22Rv1 (cell line): ENCODE measurements at regions not wholly inside any gene's neighbourhood (a gene's known extent, or its start where the extent isn't known, plus 50 kb on each side); places are given as distances from the start of the nearest gene placed in this dataset.

ENCODE experiments used
- H3K27ac ChIP-seq: fragments of 450-650 bp; 2 replicates; pipeline ENCODE4 v1.5.1; 2017
- ZFX ChIP-seq: fragments of 450-650 bp; IDR thresholded peaks from 2 replicates; pipeline ENCODE4 v1.6.1; 2017; ENCODE audit warnings: antibody characterized with exemption, borderline replicate concordance
- TF ChIP-seq, protein P1 (sequence below): fragments of 450-650 bp; IDR thresholded peaks from 2 replicates; pipeline ENCODE4 v1.5.1; 2017; ENCODE audit warnings: mild to moderate bottlenecking

DNA sequence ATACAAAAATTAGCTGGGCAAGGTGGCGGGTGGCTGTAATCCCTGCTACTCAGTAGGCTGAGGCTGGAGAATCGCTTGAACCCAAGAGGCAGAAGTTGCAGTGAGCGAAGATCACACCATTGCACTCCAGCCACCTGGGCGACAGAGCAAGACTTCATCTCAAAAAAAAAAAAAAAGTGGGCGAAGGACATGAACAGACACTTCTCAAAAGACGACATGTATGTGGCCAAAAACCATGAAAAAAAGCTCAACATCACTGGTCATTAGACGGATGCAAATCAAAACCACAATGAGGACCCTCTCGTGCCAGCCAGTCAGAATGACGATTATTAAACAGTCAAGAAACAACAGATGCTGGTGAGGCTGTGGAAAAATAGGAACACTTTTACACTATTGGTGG is 344.9 kb upstream of the JARID2 start:
- TF ChIP-seq, protein P1, sequence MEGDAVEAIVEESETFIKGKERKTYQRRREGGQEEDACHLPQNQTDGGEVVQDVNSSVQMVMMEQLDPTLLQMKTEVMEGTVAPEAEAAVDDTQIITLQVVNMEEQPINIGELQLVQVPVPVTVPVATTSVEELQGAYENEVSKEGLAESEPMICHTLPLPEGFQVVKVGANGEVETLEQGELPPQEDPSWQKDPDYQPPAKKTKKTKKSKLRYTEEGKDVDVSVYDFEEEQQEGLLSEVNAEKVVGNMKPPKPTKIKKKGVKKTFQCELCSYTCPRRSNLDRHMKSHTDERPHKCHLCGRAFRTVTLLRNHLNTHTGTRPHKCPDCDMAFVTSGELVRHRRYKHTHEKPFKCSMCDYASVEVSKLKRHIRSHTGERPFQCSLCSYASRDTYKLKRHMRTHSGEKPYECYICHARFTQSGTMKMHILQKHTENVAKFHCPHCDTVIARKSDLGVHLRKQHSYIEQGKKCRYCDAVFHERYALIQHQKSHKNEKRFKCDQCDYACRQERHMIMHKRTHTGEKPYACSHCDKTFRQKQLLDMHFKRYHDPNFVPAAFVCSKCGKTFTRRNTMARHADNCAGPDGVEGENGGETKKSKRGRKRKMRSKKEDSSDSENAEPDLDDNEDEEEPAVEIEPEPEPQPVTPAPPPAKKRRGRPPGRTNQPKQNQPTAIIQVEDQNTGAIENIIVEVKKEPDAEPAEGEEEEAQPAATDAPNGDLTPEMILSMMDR: no peak
- no peak for TF ChIP-seq ZFX
- no peak overlapping the region for H3K27ac ChIP-seq

- TF ChIP-seq ZFX: no peak
- TF ChIP-seq, protein P1: no peak
Observed at GRCh38 chr6:14903176-14904038, 342.5 kb upstream of the JARID2 start.

GRCh38 chr6:14905201-14905600 is 340.7 kb upstream of the JARID2 start:
- no peak overlapping the region for H3K27ac ChIP-seq
- TF ChIP-seq, protein P1: no peak
- TF ChIP-seq ZFX: no peak

More at GRCh38 chr6:14903176-14904038, 342.5 kb upstream of the JARID2 start:
- no peak overlapping the region for H3K27ac ChIP-seq

DNA sequence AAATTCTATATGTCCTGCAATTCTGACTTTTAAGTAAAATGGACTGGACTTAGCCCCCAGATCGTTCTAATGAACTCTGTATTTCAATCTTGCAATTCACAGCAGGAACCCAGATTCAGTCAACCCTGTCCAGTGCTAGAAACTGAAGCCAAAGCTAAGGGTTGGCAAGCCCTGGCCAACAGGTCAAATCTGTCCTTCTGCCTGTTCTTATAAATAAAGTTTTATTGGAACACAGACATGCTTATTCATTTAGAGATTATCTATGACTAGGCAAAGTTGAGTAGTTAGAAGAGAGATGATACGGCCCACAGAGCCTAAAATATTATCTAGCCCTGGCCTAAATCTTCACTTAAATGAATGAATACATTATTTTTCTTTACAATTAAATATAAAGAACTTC is 339.2 kb upstream of the JARID2 start:
- TF ChIP-seq, protein P1: no peak
- TF ChIP-seq ZFX: no peak

DNA sequence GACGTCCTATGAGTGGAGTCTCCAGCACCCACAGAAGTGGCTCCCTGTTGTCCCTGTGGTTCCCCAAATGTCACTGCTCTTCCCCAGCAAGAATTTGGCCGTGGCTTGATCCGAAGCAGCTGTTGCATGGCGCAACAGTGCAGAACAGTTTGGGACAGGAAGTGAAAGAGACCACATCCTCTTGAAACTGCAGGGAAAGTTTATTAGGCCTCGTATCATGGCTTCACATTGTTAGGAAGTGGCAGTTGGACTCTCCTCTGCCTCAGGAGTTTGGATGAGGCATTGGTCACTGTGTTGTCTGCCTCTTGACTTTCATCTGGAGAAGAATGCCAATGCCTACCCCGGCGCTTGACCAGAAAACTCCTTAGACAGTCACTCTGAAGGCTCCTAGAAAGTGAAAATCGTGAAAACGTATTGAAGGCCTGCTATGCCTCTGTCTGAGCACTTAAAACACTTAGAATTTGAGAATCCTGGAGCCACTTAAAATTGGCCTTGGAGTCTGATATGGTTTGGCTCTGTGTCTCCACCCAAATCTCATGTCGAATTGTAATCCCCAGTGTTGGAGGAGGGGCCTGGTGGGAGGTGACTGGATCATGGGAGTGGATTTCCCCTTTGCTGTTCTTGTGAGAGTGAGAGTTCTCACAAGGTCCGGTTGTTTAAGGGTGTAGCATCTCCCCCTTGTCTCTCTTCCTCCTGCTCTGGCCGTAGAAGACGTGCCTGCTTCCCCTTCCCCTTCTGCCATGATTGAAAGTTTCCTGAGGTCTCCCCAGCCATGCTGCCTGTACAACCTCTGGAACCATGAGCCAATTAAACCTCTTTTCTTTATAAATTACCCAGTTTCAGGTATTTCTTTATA is 334.9 kb upstream of the JARID2 start:
- no peak overlapping the region for H3K27ac ChIP-seq
- TF ChIP-seq, protein P1: no peak
- TF ChIP-seq ZFX: no peak

More for the DNA sequence above, 339.2 kb upstream of the JARID2 start:
- no peak overlapping the region for H3K27ac ChIP-seq

DNA sequence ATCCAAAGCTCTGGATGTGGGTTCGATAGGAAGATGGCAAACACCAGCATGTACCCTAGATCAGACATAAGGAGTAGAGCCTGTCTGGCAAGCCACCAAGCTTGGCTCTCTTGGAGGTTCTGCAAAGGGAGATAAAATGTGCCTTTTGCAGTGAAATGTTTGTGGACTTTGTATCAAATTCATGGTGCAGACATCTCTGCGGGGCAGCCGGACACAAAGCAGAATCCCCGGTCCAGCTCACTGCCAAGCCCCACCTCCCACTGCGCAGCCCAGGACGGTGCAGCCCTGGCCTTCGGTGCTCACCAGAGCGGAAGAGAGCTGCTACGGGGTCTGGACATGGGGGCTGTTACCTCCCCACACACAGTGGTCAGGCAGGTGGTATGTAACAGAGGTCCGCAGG is 333.6 kb upstream of the JARID2 start:
- TF ChIP-seq, protein P1: no peak
- no peak for TF ChIP-seq ZFX
- no peak overlapping the region for H3K27ac ChIP-seq

DNA sequence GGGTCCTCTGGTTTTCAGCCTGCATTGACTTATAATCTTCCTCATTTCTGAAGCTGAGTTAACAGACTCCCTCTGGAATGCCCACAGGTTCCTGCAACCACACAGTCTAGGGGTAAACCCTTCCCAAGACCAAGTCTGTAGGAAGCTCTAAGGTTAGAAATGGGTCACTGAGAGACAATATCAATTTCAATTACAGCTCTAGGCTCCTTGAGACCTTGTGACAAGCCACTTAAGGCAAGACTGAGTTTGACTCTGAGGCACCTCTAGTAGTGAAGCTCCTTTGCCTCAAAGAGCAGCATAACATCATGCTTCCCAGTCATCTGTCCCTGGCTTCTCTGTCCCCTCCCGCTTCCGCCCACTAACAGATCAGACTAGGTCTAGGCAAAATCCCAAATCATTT is 333.2 kb upstream of the JARID2 start:
- no peak overlapping the region for H3K27ac ChIP-seq
- no peak for TF ChIP-seq ZFX
- TF ChIP-seq, protein P1: no peak
